Uterus (tissue), 3 donors: ENCODE measurements at regions not wholly inside any gene's neighbourhood (a gene's known extent, or its start where the extent isn't known, plus 50 kb on each side); places are given as distances from the start of the nearest gene placed in this dataset.

Experiments
- DNase-seq, 2 donors: peaks; one replicate each; pipeline ENCODE4 v3.0.0-alpha.2; 2019 to 2020
- H3K27ac ChIP-seq, 2 donors: fragments of 200-600 bp; sonication (generic); 1 replicate in 1 of 2; 2 replicates in 1 of 2; pipeline ENCODE4 v1.5.1; 2016 to 2018
- H3K27me3 ChIP-seq, 2 donors: fragments of 200-600 bp; sonication (generic); one replicate each; pipeline ENCODE4 v1.5.1; 2018 to 2019; ENCODE audit warnings: control low read depth in 1 of 2
- H3K36me3 ChIP-seq, 2 donors: fragments of 200-600 bp; sonication (generic); one replicate each; pipeline ENCODE4 v1.5.1; 2019; ENCODE audit warnings: control low read depth in 1 of 2
- H3K4me1 ChIP-seq, 2 donors: fragments of 200-600 bp; sonication (generic); one replicate each; pipeline ENCODE4 v1.5.1; 2018 to 2019; ENCODE audit warnings: control low read depth in 1 of 2
- H3K4me3 ChIP-seq, 2 donors: fragments of 200-600 bp; sonication (generic); 1 replicate in 1 of 2; 2 replicates in 1 of 2; pipeline ENCODE4 v1.5.1; 2018 to 2019; ENCODE audit warnings: mild to moderate bottlenecking in 1 of 2
- H3K9me3 ChIP-seq, 2 donors: fragments of 200-600 bp; sonication (generic); one replicate each; pipeline ENCODE4 v1.5.1; 2019; ENCODE audit warnings: control low read depth in 1 of 2
- POLR2A ChIP-seq, 2 donors: fragments of 450-650 bp; IDR thresholded peaks; one replicate each; pipeline ENCODE4 v1.6.1; 2016; ENCODE audit warnings: antibody characterized with exemption in 2 of 2, mild to moderate bottlenecking in 1 of 2, moderate library complexity in 1 of 2
- intact Hi-C: fragments of 100-400 bp; cut with DNase I; formaldehyde crosslinking; loops from one replicate; pipeline ENCODE4 v1.15.1; 2023; ENCODE audit warnings: low total_unique reads
- TF ChIP-seq, protein P1 (sequence below), 4 experiments: fragments of 200-600 bp in 2 of 4; fragments of 450-650 bp in 2 of 4; sonication (generic) in 2 of 4; IDR thresholded peaks; one replicate each; pipeline ENCODE4 v1.5.1; 2016 to 2019; ENCODE audit warnings: antibody characterized with exemption in 4 of 4, mild to moderate bottlenecking in 2 of 4, moderate library complexity in 1 of 4
- donor health status: DM: yes; HTN: yes; CAD: no.

DNA sequence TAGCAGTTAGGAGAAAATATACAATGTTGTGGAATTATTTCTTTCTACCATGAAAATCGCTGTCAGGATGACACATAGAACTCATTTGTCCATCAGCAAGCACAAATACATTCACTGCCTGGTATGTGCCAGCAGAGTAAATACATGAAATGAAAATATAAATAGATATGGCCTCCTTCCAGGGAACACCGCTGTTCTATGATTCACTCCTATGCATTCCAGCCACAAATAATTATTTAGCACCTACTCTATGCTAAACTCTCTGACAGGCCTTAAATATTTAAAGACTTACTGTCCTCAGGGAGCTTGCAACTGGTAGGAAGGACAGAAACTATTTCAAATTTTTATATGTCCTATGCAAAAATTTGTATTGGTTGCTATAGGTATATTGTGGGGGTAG, 975.0 kb upstream of the NCAM2 start:
- TF ChIP-seq POLR2A (IDR thresholded peaks at IDR 0.05) = no peak
- TF ChIP-seq, protein P1, sequence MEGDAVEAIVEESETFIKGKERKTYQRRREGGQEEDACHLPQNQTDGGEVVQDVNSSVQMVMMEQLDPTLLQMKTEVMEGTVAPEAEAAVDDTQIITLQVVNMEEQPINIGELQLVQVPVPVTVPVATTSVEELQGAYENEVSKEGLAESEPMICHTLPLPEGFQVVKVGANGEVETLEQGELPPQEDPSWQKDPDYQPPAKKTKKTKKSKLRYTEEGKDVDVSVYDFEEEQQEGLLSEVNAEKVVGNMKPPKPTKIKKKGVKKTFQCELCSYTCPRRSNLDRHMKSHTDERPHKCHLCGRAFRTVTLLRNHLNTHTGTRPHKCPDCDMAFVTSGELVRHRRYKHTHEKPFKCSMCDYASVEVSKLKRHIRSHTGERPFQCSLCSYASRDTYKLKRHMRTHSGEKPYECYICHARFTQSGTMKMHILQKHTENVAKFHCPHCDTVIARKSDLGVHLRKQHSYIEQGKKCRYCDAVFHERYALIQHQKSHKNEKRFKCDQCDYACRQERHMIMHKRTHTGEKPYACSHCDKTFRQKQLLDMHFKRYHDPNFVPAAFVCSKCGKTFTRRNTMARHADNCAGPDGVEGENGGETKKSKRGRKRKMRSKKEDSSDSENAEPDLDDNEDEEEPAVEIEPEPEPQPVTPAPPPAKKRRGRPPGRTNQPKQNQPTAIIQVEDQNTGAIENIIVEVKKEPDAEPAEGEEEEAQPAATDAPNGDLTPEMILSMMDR (IDR thresholded peaks at IDR 0.05) = no peak
- H3K4me3 ChIP-seq = no peak overlapping the region
- no peaks in the 10 kb centered on the region for H3K4me1 ChIP-seq
- intact Hi-C loops = no loop called here
- H3K27ac ChIP-seq = no peak overlapping the region
- no peaks in the 10 kb centered on the region for H3K27me3 ChIP-seq
- no peak for DNase-seq
- no peaks in the 10 kb centered on the region for H3K36me3 ChIP-seq
- no peaks in the 10 kb centered on the region for H3K9me3 ChIP-seq

DNA sequence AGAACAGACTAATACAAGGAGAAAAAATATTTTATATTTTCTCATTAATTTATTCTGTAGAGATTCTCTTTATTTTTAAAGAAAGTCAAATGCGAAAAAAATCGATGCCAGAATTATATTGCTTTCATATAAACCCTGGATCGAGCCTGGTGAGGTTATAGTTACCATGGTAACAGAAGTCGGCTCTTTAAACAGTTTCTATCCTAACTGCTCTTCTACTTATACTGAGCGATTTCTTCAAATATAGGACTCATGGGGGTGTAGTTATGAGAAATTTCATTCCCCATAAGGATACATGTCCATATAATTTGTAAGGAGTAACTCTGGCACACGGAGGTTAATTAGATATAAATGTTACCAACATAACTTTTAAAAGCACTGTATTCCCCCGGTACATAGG, 973.5 kb upstream of the NCAM2 start:
- no peak for DNase-seq
- Histone ChIP-seq H3K27me3 (no peaks in the 10 kb centered on the region), H3K27ac (no peak overlapping the region), H3K4me3 (no peak overlapping the region), H3K4me1 (no peaks in the 10 kb centered on the region), H3K36me3 (no peaks in the 10 kb centered on the region), H3K9me3 (no peaks in the 10 kb centered on the region)
- TF ChIP-seq, protein P1 (IDR thresholded peaks at IDR 0.05) = no peak
- TF ChIP-seq POLR2A (IDR thresholded peaks at IDR 0.05) = no peak
- intact Hi-C loops = no loop called here

DNA sequence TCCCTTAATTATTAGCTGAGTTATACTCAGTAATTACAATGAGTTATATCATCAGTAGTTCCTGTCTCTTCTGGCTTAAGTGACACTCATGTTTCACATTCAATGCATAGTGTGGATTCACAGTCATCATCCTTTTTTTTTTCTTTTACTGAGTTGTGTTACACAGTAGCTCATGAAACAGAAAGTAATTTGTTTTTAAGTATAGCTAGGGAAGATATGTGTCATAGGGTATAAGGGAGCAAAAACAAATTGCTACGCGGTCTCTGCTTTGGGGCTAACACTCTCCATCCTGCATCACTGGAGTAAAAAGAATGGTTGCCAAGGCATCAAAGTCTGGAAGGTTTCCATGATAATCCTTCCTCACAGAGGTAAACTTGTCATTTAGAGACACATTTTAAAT, 971.7 kb upstream of the NCAM2 start:
- no peaks in the 10 kb centered on the region for H3K36me3 ChIP-seq
- no peak for TF ChIP-seq POLR2A (IDR thresholded peaks at IDR 0.05)
- TF ChIP-seq, protein P1 (IDR thresholded peaks at IDR 0.05) = no peak
- no peaks in the 10 kb centered on the region for H3K9me3 ChIP-seq
- intact Hi-C loops = no loop called here
- no peak for DNase-seq
- H3K4me3 ChIP-seq = no peak overlapping the region
- H3K4me1 ChIP-seq = no peaks in the 10 kb centered on the region
- H3K27ac ChIP-seq = no peak overlapping the region
- H3K27me3 ChIP-seq = no peaks in the 10 kb centered on the region

DNA sequence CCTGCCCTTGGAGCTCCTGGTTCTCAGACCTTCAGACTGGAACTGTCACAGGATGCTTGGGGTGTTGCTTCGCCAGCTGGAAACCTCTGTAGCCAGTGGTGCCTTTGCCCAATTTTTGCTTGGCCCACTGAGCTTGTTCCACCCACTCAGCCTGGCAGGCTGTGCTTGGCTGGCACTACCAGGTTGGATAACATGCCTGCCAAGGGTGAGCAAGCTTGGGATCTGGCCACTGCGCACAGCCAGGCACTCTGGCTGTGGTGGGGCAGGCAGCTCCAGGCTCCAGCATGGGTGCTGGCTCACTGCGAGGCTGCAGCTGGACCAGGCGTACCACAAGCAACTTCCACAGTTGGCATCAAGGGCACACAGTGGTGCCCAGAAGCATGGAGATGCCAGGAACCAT, 967.8 kb upstream of the NCAM2 start:
- no peaks in the 10 kb centered on the region for H3K9me3 ChIP-seq
- H3K27ac ChIP-seq = no peak overlapping the region
- H3K4me3 ChIP-seq = no peak overlapping the region
- TF ChIP-seq, protein P1 (IDR thresholded peaks at IDR 0.05) = no peak
- TF ChIP-seq POLR2A (IDR thresholded peaks at IDR 0.05) = no peak
- H3K27me3 ChIP-seq = no peaks in the 10 kb centered on the region
- no peak for DNase-seq
- H3K4me1 ChIP-seq = no peaks in the 10 kb centered on the region
- intact Hi-C loops = no loop called here
- no peaks in the 10 kb centered on the region for H3K36me3 ChIP-seq

DNA sequence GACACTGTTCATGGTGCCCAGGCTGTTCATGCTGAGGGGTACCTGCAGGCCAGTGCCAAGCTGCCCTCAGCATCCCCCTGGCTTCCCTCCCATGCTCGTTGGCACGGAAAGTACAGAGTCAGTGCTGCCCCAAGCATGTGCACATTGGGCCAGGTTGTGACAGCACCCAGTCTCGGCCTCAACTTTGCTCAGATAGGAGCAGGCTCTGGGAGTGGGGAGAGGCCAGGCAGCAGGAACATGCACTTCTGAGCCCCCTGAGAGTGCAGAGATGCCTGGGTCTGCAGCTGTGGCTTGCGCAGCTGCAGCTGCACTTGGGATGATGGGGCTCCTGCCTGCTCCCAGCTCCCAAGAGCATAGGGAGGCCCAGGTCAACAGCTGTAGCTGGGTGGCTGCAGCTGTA, 966.4 kb upstream of the NCAM2 start:
- H3K4me1 ChIP-seq = no peaks in the 10 kb centered on the region
- TF ChIP-seq, protein P1 (IDR thresholded peaks at IDR 0.05) = no peak
- no peak overlapping the region for H3K4me3 ChIP-seq
- intact Hi-C loops = no loop called here
- no peak overlapping the region for H3K27ac ChIP-seq
- DNase-seq = no peak
- no peaks in the 10 kb centered on the region for H3K27me3 ChIP-seq
- no peaks in the 10 kb centered on the region for H3K36me3 ChIP-seq
- H3K9me3 ChIP-seq = no peaks in the 10 kb centered on the region
